Neural cell (in vitro differentiated cells): ENCODE measurements at regions not wholly inside any gene's neighbourhood (a gene's known extent, or its start where the extent isn't known, plus 50 kb on each side); places are given as distances from the start of the nearest gene placed in this dataset.

Experiments
- H2AFZ ChIP-seq: fragments of 200-600, 300-800 bp; sonication (generic), shearing (Covaris generic); 2 replicates; pipeline ENCODE4 v1.6.0; 2014; ENCODE audit warnings: low read depth, mild to moderate bottlenecking, antibody characterized with exemption, low read length, moderate library complexity
- H3F3A ChIP-seq: fragments of 200-600 bp; shearing (Covaris generic); 2 replicates; pipeline ENCODE4 v1.6.1; 2016; ENCODE audit warnings: mild to moderate bottlenecking, moderate library complexity, mixed read lengths, antibody characterized with exemption, low read length; ENCODE audit not compliant: insufficient read depth, poor library complexity, severe bottlenecking
- H3K27ac ChIP-seq: fragments of 200-600, 300-800 bp; sonication (generic), shearing (Covaris generic); 2 replicates; pipeline ENCODE4 v1.5.1; 2014; ENCODE audit warnings: mild to moderate bottlenecking, low read length, moderate library complexity
- H3K27me3 ChIP-seq: fragments of 300-800, 200-600 bp; sonication (generic), shearing (Covaris generic); 2 replicates; pipeline ENCODE4 v1.6.0; 2014; ENCODE audit warnings: mild to moderate bottlenecking, low read depth, low read length, moderate library complexity; ENCODE audit not compliant: insufficient read depth
- H3K36me3 ChIP-seq: fragments of 300-800, 200-600 bp; sonication (generic), shearing (Covaris generic); 2 replicates; pipeline ENCODE4 v1.5.1; 2014; ENCODE audit warnings: mild to moderate bottlenecking, antibody characterized with exemption, low read length, moderate library complexity; ENCODE audit not compliant: insufficient read depth
- H3K4me2 ChIP-seq: fragments of 300-800, 200-600 bp; sonication (generic), shearing (Covaris generic); 2 replicates; pipeline ENCODE4 v1.6.0; 2014; ENCODE audit warnings: mild to moderate bottlenecking, low read length
- H3K4me3 ChIP-seq: fragments of 300-800, 200-600 bp; sonication (generic), shearing (Covaris generic); 2 replicates; pipeline ENCODE4 v1.5.1; 2014; ENCODE audit warnings: mild to moderate bottlenecking, low read length, moderate library complexity
- H3K79me2 ChIP-seq: fragments of 200-600 bp; shearing (Covaris generic); replicated peaks from 2 replicates; pipeline ENCODE4 v1.6.0; 2014; ENCODE audit warnings: mild to moderate bottlenecking, low read length, moderate library complexity; ENCODE audit not compliant: insufficient read depth
- H3K9ac ChIP-seq: fragments of 300-800, 200-600 bp; sonication (generic), shearing (Covaris generic); 2 replicates; pipeline ENCODE4 v1.6.1; 2016; ENCODE audit warnings: mild to moderate bottlenecking, low read length, mixed read lengths
- H3K9me2 ChIP-seq: fragments of 200-600 bp; shearing (Covaris generic); 2 replicates; pipeline ENCODE4 v1.6.1; 2016; ENCODE audit warnings: mild to moderate bottlenecking, low read length, mixed read lengths; ENCODE audit not compliant: insufficient read depth
- H3K9me3 ChIP-seq: fragments of 200-600, 300-800 bp; sonication (generic), shearing (Covaris generic); 2 replicates; pipeline ENCODE4 v1.6.1; 2016; ENCODE audit warnings: mild to moderate bottlenecking, mixed run types, low read length, moderate library complexity, mixed read lengths
- H4K20me1 ChIP-seq: fragments of 200-600 bp; shearing (Covaris generic); 2 replicates; pipeline ENCODE4 v1.6.1; 2016; ENCODE audit warnings: mild to moderate bottlenecking, mixed run types; ENCODE audit not compliant: insufficient read depth
- EP300 ChIP-seq: fragments of 450-650 bp; conservative IDR thresholded peaks from 2 replicates; pipeline ENCODE4 v1.6.1; 2014; ENCODE audit warnings: antibody characterized with exemption, mild to moderate bottlenecking, moderate library complexity; ENCODE audit not compliant: poor library complexity, severe bottlenecking
- EZH2 ChIP-seq: fragments of 200-600, 300-800 bp; shearing (Covaris generic), sonication (generic); IDR thresholded peaks from 2 replicates; pipeline ENCODE4 v1.6.1; 2014; ENCODE audit warnings: antibody characterized with exemption, low read length, borderline replicate concordance, mild to moderate bottlenecking; ENCODE audit not compliant: insufficient read depth, poor library complexity, severe bottlenecking
- MXI1 ChIP-seq: fragments of 450-650 bp; conservative IDR thresholded peaks from 2 replicates; pipeline ENCODE4 v1.6.1; 2014; ENCODE audit warnings: antibody characterized with exemption, mild to moderate bottlenecking; ENCODE audit not compliant: poor library complexity, severe bottlenecking
- POLR2AphosphoS5 ChIP-seq: IDR thresholded peaks from 2 replicates; pipeline ENCODE4 v1.6.1; 2012
- RAD21 ChIP-seq: fragments of 450-650 bp; conservative IDR thresholded peaks from 2 replicates; pipeline ENCODE4 v1.6.1; 2014; ENCODE audit warnings: antibody characterized with exemption, mild to moderate bottlenecking, moderate library complexity
- SMC3 ChIP-seq: fragments of 450-650 bp; conservative IDR thresholded peaks from 2 replicates; pipeline ENCODE4 v1.6.1; 2014; ENCODE audit warnings: antibody characterized with exemption, mild to moderate bottlenecking, moderate library complexity; ENCODE audit not compliant: poor library complexity
- TAF1 ChIP-seq: IDR thresholded peaks from 2 replicates; pipeline ENCODE4 v1.6.1; 2012; ENCODE audit warnings: low read depth
- TF ChIP-seq, protein P1 (sequence below): IDR thresholded peaks from 2 replicates; pipeline ENCODE4 v1.6.1; 2012; ENCODE audit warnings: borderline replicate concordance
- TF ChIP-seq, protein P2 (sequence below): fragments of 450-650 bp; IDR thresholded peaks from 2 replicates; pipeline ENCODE4 v1.5.1; 2014; ENCODE audit warnings: antibody characterized with exemption, mild to moderate bottlenecking, moderate library complexity; ENCODE audit not compliant: poor library complexity, severe bottlenecking

GRCh38 chr7:68512466-68512865 is 1085.8 kb upstream of the AUTS2 start:
- TF ChIP-seq RAD21 (no peak), EZH2 (no peak), MXI1 (no peak), EP300 (no peak), POLR2AphosphoS5 (no peak), SMC3 (no peak), TAF1 (no peak)
- TF ChIP-seq, protein P1, sequence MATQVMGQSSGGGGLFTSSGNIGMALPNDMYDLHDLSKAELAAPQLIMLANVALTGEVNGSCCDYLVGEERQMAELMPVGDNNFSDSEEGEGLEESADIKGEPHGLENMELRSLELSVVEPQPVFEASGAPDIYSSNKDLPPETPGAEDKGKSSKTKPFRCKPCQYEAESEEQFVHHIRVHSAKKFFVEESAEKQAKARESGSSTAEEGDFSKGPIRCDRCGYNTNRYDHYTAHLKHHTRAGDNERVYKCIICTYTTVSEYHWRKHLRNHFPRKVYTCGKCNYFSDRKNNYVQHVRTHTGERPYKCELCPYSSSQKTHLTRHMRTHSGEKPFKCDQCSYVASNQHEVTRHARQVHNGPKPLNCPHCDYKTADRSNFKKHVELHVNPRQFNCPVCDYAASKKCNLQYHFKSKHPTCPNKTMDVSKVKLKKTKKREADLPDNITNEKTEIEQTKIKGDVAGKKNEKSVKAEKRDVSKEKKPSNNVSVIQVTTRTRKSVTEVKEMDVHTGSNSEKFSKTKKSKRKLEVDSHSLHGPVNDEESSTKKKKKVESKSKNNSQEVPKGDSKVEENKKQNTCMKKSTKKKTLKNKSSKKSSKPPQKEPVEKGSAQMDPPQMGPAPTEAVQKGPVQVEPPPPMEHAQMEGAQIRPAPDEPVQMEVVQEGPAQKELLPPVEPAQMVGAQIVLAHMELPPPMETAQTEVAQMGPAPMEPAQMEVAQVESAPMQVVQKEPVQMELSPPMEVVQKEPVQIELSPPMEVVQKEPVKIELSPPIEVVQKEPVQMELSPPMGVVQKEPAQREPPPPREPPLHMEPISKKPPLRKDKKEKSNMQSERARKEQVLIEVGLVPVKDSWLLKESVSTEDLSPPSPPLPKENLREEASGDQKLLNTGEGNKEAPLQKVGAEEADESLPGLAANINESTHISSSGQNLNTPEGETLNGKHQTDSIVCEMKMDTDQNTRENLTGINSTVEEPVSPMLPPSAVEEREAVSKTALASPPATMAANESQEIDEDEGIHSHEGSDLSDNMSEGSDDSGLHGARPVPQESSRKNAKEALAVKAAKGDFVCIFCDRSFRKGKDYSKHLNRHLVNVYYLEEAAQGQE: no peak
- TF ChIP-seq, protein P2, sequence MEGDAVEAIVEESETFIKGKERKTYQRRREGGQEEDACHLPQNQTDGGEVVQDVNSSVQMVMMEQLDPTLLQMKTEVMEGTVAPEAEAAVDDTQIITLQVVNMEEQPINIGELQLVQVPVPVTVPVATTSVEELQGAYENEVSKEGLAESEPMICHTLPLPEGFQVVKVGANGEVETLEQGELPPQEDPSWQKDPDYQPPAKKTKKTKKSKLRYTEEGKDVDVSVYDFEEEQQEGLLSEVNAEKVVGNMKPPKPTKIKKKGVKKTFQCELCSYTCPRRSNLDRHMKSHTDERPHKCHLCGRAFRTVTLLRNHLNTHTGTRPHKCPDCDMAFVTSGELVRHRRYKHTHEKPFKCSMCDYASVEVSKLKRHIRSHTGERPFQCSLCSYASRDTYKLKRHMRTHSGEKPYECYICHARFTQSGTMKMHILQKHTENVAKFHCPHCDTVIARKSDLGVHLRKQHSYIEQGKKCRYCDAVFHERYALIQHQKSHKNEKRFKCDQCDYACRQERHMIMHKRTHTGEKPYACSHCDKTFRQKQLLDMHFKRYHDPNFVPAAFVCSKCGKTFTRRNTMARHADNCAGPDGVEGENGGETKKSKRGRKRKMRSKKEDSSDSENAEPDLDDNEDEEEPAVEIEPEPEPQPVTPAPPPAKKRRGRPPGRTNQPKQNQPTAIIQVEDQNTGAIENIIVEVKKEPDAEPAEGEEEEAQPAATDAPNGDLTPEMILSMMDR: no peak
- no peak overlapping the region for H3K4me2 ChIP-seq

GRCh38 chr7:68518060-68518459 is 1080.2 kb upstream of the AUTS2 start:
- Histone ChIP-seq H3K4me3 (no peak overlapping the region), H3K27me3 (no peaks in the 10 kb centered on the region), H3K27ac (no peak overlapping the region), H3K9me2 (no peaks in the 10 kb centered on the region), H3K36me3 (no peaks in the 10 kb centered on the region), H4K20me1 (no peaks in the 10 kb centered on the region), H3K9me3 (no peaks in the 10 kb centered on the region), H2AFZ (no peak overlapping the region), H3K4me2 (no peak overlapping the region), H3K79me2 (no peaks in the 10 kb centered on the region), H3F3A (no peaks in the 10 kb centered on the region), H3K9ac (no peak overlapping the region)
- TF ChIP-seq MXI1: no peak
- TF ChIP-seq EP300: no peak
- TF ChIP-seq, protein P1: no peak
- TF ChIP-seq POLR2AphosphoS5: no peak
- TF ChIP-seq SMC3: no peak
- TF ChIP-seq EZH2: no peak
- TF ChIP-seq, protein P2: no peak
- TF ChIP-seq TAF1: no peak
- TF ChIP-seq RAD21: no peak

More at GRCh38 chr7:68512466-68512865, 1085.8 kb upstream of the AUTS2 start:
- no peaks in the 10 kb centered on the region for H3K27me3 ChIP-seq
- no peak overlapping the region for H2AFZ ChIP-seq
- no peak overlapping the region for H3K4me3 ChIP-seq
- H4K20me1 ChIP-seq: no peaks in the 10 kb centered on the region
- H3K9me2 ChIP-seq: no peaks in the 10 kb centered on the region
- no peaks in the 10 kb centered on the region for H3F3A ChIP-seq
- H3K27ac ChIP-seq: no peak overlapping the region
- H3K79me2 ChIP-seq: no peaks in the 10 kb centered on the region
- H3K9me3 ChIP-seq: no peaks in the 10 kb centered on the region
- H3K9ac ChIP-seq: no peak overlapping the region
- no peaks in the 10 kb centered on the region for H3K36me3 ChIP-seq
